Stimulated activated CD4-positive, alpha-beta T cell treated with anti-CD3 and anti-CD28 coated beads, Interleukin-15, amount 100 ng/mL, for 48 hours (primary cell): ENCODE measurements at regions not wholly inside any gene's neighbourhood (a gene's known extent, or its start where the extent isn't known, plus 50 kb on each side); places are given as distances from the start of the nearest gene placed in this dataset.
"Not testable (repeated sequence)": the region's sequence is repeated elsewhere in the genome, so short reads cannot be mapped to it uniquely, and the experiment has no call there.

Experiments used
- DNase-seq, 2 donors: peaks; one replicate each; pipeline ENCODE4 v3.0.0-alpha.2; 2020; ENCODE audit warnings: low read depth in 2 of 2

- no peak for DNase-seq
Measured at GRCh38 chr20:39778431-39778830, 816.3 kb downstream of the DHX35 start.

- DNase-seq, result no peak
Measured at GRCh38 chr20:39777610-39778009, 815.5 kb downstream of the DHX35 start.

GRCh38 chr20:39775110-39775509 lies 813.0 kb downstream of the DHX35 start:
- DNase-seq, result no peak

- no peak for DNase-seq
Measured at GRCh38 chr20:39773380-39774000, 811.3 kb downstream of the DHX35 start.

GRCh38 chr20:39767352-39767751 lies 805.2 kb downstream of the DHX35 start:
- no peak for DNase-seq

- no peak for DNase-seq
Measured at GRCh38 chr20:39766333-39766732, 804.2 kb downstream of the DHX35 start.

GRCh38 chr20:39762716-39763115 lies 800.6 kb downstream of the DHX35 start:
- no peak for DNase-seq

GRCh38 chr20:39758876-39759275 lies 796.7 kb downstream of the DHX35 start:
- no peak for DNase-seq

- DNase-seq, result no peak
Measured at GRCh38 chr20:39756828-39757227, 794.7 kb downstream of the DHX35 start.

GRCh38 chr20:39756369-39756768 lies 794.2 kb downstream of the DHX35 start:
- DNase-seq, result no peak

GRCh38 chr20:39752262-39752876 lies 790.2 kb downstream of the DHX35 start:
- DNase-seq, result no peak

GRCh38 chr20:39751557-39752137 lies 789.5 kb downstream of the DHX35 start:
- DNase-seq, result no peak

- DNase-seq, result no peak
Measured at GRCh38 chr20:39745380-39745779, 783.2 kb downstream of the DHX35 start.

- no peak for DNase-seq
Measured at GRCh38 chr20:39738651-39739050, 776.5 kb downstream of the DHX35 start.

- no peak for DNase-seq
Measured at GRCh38 chr20:39736434-39737327, 774.5 kb downstream of the DHX35 start.

GRCh38 chr20:39725513-39725912 lies 763.4 kb downstream of the DHX35 start:
- DNase-seq, result not testable (repeated sequence)

- no peak for DNase-seq
Measured at GRCh38 chr20:39719293-39719692, 757.1 kb downstream of the DHX35 start.

GRCh38 chr20:39717936-39718335 lies 755.8 kb downstream of the DHX35 start:
- DNase-seq, result no peak

- no peak for DNase-seq
Measured at GRCh38 chr20:39716796-39717341, 754.7 kb downstream of the DHX35 start.

GRCh38 chr20:39713076-39713840 lies 751.1 kb downstream of the DHX35 start:
- no peak for DNase-seq

- no peak for DNase-seq
Measured at GRCh38 chr20:39706184-39706663, 744.1 kb downstream of the DHX35 start.
